ENCODE measurements at regions not wholly inside any gene's neighbourhood (a gene's known extent, or its start where the extent isn't known, plus 50 kb on each side); places are given as distances from the start of the nearest gene placed in this dataset.

DNA sequence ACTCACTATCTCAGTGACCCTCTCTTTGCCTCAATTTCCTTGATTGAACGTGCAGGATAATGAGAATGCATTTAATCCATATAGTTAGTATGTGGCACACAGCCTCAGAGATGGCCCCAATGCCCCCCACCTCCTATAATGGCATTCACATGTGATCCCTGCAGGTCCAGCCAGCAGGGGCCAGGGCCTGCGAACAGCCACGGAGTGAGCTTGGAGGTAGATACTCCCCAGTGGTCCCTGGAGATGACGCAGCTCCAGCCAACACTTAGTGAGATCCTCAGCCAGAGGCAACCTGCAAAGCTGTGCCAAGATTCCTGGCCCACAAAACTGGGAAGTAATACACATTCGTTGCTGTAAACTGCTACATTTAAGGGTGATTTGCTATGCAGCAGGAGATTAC lies 184.9 kb upstream of the NSMCE3 start:
- DNase-seq, result no peak

DNA sequence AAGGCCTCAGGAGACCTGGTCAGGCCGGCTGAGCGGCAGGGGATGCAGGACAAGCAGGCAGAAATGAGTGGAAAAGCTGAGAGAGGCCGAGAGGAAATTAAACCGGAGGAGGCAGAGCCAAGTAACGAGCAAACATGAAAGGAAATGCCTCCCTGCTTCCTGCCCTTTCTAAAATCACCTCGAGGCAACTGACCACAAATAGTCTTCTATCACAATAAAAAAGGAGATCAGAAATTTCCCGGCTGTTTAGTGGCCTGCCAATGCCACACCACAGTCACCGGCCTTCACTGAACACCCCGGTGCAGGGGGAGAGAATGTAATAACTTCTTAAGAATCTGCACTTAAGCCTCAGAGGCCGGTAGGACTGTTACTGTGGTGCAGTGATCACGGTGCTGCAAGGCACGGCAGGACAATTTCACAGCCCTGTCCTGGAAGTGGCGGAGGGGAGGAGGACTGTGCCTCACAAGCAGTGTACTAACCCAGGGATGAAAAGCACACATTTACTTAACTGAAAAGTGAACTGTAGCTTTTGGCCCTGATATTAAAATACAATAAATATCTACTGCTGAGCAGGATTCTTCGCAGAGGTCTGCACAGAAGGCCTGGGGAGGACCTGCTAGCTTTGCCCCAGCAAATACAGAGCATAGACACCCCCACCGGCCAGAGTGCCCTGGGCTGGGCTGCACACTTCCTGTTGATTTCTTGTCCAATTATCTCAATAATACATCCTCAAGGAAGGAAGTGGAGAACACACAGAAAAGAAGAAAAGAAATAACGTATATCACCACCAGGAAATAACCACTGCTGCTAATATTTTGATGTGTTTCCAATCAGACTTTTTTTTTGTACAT lies 183.5 kb upstream of the NSMCE3 start:
- no peak for DNase-seq

- no peak for DNase-seq
Measured at GRCh38 chr15:29451201-29451781, 181.7 kb upstream of the NSMCE3 start.

DNA sequence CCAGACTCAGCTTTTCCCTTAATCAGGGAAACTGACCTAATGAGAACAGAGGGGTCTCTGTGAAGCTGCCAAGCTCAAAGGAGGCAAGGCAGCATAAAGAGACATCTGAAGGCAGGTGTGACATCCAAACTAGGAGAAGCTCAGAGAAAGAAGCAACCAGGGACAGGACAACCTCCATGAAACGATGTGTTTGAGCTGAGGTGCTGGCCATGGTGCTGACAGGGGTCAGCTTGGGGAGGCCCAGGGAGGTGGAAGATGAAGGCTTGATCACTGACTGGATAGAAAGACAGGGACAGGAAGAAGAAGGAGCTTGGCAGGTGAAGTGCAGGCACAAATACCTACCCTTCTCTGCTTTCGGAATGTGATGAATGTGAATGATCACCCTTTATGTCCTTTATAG lies 179.5 kb upstream of the NSMCE3 start:
- DNase-seq, result peak; percentile 35

- no peak for DNase-seq
Measured at GRCh38 chr15:29448320-29448719, 178.7 kb upstream of the NSMCE3 start.

DNA sequence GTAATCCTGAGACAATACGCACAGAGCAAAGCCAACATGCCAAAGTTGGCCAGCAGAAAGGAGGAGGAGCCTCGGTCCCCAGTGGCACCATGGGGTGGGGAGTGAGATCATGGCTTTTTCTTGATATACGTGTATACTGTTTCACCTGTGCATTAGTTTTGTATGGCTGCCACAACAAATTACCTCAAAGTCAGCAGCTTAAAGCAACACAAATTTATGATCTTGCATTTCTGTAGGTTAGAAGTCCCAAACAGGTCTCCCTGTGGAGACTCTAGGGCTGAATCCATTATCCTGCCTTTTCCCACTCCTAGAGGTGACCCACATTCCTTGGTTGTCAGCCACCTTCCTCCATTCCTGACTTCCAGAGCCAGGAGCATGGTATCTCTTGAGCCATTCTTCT lies 176.9 kb upstream of the NSMCE3 start:
- DNase-seq, result no peak

GRCh38 chr15:29442532-29442931 lies 172.9 kb upstream of the NSMCE3 start:
- no peak for DNase-seq

DNA sequence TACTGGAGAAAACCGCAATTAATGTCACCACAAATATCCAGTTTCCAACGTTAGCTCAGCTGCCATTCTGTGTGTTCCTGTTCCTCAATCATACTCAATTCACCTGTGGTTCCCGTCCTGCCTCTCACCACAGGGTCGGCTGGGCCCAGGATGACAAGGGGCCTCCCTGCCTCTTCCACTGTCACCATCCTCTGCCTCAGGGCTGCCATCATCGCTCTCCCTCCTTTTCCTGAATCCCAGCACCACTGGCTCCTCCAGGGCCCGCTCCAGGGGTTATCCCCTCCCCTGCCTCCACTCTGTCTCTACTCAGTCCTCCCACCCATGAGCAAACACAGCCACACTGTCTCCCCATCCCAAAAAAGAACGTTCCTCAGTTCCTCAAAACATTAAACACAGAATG lies 170.9 kb upstream of the NSMCE3 start:
- DNase-seq, result no peak

DNA sequence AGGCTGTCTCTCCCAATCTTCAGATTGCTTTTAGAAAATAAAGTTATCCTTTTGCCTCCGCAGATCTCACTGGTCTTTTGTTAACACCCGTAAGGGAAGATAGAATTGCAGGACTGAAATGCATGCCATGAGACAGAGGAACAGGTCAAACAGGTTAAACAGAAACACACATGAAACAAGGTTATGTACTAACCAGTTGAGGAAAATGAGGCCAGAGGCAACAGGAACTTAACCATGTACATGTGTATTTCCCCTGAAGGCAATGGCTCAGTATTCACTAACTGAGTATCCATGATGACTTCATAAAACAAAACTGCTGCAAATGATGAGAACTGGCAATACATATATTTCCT lies 169.1 kb upstream of the NSMCE3 start:
- DNase-seq, result peak; percentile 35

GRCh38 chr15:29437888-29438702 lies 168.5 kb upstream of the NSMCE3 start:
- DNase-seq, result no peak

GRCh38 chr15:29435811-29436210 lies 166.2 kb upstream of the NSMCE3 start:
- DNase-seq, result no peak

DNA sequence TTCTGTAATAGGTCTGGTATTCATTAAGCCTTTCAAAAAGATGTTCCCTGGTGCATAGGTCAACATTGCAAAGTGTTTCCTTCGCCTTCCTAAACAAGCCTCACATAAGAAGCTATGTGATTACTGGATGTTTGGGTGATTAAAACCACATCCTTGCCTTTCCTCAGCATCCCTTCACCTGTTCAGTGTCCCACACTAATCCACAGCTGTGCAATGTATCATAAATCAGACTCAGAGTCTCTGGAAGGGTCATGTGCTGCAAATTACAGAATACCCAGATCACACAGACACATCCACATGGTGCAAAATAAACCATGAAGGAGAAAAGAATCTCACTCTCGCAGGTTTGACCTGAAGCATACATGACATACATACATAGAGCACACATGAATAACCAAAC lies 164.7 kb upstream of the NSMCE3 start:
- DNase-seq, result peak; percentile 12

GRCh38 chr15:29433507-29434248 lies 164.1 kb upstream of the NSMCE3 start:
- no peak for DNase-seq

GRCh38 chr15:29433050-29433318 lies 163.4 kb upstream of the NSMCE3 start:
- no peak for DNase-seq

DNA sequence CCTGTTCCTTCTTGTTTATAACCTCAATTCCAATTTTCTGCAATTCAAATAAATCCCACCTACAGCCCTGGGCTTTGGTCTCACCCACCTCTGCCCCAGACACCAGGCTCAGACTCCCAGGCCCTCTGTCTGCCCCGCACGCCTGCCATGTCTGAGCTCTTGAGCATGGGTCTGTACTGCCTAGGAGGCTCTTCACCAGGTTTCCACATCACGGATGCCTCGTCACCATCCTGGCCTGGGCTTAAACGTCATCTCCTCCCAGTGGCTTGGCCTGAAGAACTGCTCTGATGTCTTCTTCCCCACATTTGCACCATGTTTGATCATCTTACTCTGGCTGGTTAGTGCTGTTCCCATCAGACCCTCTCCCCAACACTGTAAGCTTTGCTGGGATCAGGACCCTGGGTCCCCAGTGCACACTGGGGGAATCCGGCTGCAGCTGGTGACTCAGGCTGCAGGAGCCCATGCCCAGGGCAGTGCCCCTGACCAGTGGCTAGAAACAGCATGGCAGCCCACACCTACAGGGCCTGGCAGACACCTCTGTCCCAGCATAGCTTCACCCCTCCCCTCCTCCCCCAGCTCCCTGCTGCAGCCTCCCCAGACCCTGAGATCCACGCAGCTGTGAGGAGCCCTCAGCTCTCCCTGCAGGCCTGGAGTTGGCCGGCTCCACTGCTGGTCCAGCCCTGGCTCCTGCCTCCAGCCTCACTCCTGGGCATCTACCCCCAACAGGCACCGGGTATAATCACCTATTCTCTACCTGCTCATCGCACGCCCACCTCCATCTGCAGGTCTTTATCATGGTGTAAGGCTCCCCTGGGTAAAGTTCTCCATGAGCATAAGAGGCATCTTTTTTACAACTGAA lies 162.8 kb upstream of the NSMCE3 start:
- DNase-seq, result no peak

DNA sequence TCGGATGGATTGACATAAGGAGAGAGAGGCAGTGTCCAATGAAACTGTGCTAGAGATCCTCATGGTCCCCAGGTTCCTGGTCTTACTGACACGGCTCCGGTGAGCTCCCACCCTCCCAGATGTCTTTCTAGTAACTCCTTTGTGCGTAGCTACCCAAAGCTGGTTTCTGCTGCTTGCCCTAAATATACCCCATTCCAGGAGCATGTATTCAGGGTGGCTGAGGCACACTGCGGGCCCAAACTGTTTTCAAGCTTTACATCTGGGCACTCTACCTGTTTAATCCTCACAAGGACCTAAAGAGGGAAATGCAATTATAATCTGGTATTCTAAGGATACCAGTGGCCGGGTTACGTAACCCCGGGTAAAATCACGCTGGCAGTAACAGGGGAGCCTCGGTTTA lies 161.2 kb upstream of the NSMCE3 start:
- DNase-seq, result no peak

- no peak for DNase-seq
Measured at GRCh38 chr15:29430124-29430523, 160.5 kb upstream of the NSMCE3 start.

- no peak for DNase-seq
Measured at GRCh38 chr15:29429584-29429983, 160.0 kb upstream of the NSMCE3 start.

- no peak for DNase-seq
Measured at GRCh38 chr15:29428925-29429573, 159.4 kb upstream of the NSMCE3 start.

DNA sequence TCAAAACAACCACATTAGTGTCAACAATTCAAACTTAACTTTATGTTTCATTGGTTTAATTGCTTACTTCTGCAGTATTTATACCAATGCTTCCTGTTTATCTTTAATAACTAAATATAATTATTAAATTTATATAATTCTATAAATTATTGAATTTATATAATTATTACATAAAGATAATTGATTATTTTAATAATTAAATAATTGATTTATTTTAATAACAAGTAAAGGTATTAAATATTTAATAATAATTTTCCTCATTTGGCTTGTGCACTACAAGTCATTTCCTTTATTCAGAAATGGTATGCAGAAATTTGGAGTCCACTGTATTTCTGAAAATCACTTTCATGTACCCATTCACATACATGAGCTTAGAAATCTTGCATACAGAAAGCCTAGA lies 156.2 kb upstream of the NSMCE3 start:
- DNase-seq, result no peak

- DNase-seq, result no peak
Measured at GRCh38 chr15:29424118-29424517, 154.5 kb upstream of the NSMCE3 start.

Measured in tongue (tissue), 1 donor.